SHP77 (cell line): ENCODE measurements at regions not wholly inside any gene's neighbourhood (a gene's known extent, or its start where the extent isn't known, plus 50 kb on each side); places are given as distances from the start of the nearest gene placed in this dataset.

Experiments
- DNase-seq, 2 experiments: peaks; one replicate each; lab custom pipeline; 2025; lab: John Stamatoyannopoulos, UW

GRCh38 chr5:135248801-135249231 lies 150.2 kb downstream of the MACROH2A1 start:
- DNase-seq: no peak

DNA sequence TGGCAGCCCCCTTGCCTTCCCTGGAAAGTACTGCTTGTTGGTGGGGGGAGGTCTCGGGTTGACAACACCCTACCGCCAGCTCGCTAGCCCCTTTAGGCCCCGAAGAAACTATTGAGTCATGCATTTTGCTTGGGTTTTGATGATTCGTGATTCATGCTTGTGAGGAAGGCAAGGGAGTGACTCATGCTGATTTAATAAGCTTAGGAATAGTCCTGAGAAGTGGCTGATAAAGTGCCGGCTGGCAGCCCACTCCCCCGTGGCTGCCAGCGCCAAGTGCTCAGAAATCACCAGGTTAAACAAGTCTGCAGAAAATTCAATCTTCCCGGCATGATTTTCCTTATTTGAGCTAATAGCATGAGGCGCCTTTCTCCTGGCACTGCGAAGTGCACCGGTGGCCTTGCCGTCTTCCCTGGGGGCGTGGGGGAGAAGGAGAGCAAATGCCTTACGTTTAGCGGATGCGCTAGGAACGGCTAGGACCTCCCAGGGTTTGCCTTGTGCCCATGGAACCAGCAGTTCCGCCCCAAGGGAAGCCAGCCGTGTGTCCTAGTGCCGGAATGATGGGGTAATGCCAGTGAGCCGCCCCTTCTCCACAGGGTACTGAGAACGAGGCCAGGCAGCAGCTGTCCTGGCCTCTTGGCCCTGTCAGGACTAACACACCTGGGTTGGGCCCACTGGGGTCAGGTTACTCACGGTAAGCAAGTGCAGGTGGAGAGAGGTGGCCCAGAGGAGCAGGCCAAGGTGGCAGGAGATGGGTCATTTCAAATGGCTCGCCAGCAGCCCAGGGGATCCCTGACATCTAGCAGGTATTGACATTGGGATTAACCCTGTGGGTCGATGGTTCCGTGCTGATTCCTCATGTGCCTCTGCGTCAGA lies 151.9 kb downstream of the MACROH2A1 start:
- peak in 1 of 2 experiments; percentile 6 for DNase-seq

DNA sequence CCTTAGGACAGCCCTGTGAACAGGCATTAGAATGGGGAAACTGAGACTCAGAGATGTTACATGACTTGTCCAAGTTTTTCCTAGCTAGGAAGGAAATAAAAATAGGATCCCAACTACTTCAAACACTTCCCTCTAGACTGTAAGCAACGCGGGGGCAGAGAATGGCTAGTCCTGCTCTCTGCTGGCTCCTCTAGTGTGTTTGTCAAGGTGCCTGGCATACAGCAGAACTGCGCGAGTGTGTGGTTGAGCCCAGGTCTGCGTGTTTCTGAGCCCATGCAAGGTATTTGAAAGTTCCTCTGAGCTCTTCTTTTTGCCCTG lies 152.5 kb downstream of the MACROH2A1 start:
- no peak for DNase-seq

GRCh38 chr5:135245521-135246499 lies 153.2 kb downstream of the MACROH2A1 start:
- no peak for DNase-seq

DNA sequence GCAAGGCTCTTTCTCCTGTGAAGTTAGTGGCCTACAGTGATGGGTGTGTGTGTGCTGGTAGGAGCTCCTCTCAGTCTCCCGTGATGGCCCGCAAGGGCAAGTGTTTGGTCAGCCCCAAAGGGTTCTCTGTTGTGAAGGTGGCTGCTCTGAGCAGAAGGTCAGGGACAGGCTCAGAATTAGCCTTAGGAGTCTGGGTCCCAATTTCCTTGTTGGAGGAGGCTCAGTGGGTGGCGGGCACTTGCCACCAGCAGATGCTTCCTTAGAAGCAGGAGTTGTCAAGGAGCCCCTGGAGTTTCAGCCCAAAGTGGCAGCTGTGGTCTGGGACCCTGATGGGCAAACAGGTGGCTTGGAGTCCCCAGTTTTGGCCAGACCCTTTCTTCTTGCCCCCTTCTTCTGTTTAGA lies 154.4 kb downstream of the MACROH2A1 start:
- no peak for DNase-seq

GRCh38 chr5:135243556-135244285 lies 155.3 kb downstream of the MACROH2A1 start:
- DNase-seq: no peak

GRCh38 chr5:135242866-135243555 lies 156.0 kb downstream of the MACROH2A1 start:
- no peak for DNase-seq

- DNase-seq: no peak
Observed at GRCh38 chr5:135242021-135242865, 156.8 kb downstream of the MACROH2A1 start.

- no peak for DNase-seq
Observed at GRCh38 chr5:135241536-135241935, 157.5 kb downstream of the MACROH2A1 start.

DNA sequence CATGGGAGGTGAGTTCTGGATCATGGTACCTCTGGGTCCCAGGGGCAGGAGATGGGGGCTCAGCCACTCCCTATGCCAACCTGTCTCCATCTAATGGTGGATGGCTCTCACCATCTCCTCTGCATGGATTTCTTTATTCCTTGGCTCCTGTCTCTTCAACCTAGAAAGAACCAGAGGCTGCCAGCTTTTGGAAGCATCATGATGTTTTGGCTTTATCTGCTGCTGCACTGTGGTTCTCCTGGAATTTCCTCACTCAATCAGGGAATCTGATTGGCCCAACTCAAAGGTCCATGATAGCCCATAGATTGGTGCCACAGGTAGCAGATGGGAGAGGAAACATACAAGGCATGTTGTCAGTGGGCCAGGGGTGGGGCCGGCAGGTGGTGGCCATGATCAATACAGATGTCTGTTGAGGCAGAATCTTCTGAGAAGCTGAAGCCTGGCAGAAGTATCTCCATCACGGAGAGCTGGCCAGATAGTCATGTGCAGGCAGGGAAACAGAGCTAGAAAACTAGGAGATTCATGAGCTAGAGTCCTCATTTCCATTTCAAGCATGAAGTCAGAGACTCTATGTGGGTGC lies 158.2 kb downstream of the MACROH2A1 start:
- no peak for DNase-seq

GRCh38 chr5:135240283-135240633 lies 158.8 kb downstream of the MACROH2A1 start:
- no peak for DNase-seq

DNA sequence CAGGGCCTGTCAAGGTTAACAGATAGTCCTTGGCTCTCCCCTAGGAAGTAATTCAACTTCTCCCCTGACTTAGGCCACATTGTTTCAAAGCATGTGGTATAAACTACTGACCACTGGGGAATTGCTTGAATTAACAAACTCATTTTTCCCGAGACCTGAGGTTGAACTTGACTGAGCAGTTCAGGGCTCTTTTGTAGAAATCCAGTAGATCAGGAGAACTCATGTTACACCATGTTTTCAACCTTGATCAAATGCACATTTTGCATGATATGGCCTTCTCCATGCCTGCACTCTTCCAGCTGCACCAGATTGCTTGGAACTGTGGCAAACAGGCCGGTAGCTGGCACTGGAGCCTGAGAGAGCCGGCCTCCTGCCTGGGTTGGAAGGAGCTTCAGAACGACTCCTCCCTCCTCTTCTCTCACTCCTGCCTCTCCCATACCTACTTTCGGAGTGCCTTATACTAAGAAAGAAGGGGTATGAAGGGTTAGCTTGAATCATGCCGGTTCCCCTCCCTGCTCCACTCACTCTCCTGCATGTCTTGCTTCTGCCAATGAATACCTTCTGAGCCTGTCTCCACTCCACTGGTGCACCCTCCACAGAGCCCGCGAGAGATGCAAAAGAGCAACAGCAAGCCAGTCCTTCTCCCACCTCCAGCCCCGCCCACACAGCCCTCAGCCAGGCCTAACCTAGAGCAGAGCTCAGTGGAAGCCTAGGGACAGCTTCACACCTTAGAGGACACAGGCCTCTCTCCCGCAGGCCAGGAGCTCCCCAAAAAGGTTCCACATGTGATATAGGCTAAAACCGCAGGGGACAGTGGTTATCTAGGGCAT lies 159.4 kb downstream of the MACROH2A1 start:
- DNase-seq: no peak

- no peak for DNase-seq
Observed at GRCh38 chr5:135238622-135239452, 160.2 kb downstream of the MACROH2A1 start.

- no peak for DNase-seq
Observed at GRCh38 chr5:135237748-135238103, 161.3 kb downstream of the MACROH2A1 start.

DNA sequence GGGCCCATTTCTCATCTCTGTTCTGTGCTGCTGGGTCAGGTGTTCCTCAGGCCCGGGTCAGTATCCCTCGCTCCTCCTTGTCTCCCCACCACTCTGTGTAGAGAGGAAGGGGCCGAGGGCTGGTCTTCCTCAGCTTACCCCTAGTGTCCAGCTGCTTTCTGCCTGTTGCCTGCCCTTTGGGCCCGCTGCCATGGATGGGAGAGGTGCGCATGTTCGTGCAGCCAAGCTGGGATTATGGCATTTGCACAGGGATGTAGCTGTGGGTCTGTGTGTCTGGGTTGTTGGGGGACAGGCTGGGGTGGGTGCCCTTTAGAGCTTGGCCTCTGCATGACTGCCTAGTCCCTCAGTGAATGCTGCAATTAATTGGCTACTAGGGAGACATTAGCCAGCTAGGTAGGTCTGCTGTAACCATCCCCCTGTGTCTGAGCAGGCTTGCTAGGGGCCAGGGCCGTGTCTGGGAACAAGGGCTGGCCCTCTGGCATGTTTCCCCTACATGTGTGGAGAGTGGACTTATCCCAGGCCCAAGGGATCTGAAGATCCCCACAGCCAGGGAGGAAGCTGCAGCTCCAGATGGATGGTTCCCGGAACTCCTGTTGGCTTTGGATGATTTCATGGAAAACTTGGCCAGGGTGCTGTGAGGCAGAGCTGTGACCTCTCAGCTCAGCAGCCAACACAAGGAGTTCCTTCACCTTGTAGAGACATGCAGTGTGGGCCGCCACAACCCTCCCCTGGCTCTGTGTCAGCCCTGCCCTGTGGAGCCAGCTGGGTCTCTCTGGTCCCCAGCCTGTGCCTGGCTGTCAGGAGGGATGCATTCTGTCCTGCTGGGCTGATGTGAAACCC lies 161.9 kb downstream of the MACROH2A1 start:
- no peak for DNase-seq

- no peak for DNase-seq
Observed at GRCh38 chr5:135236228-135236907, 162.7 kb downstream of the MACROH2A1 start.
